ENCODE measurements at regions not wholly inside any gene's neighbourhood (a gene's known extent, or its start where the extent isn't known, plus 50 kb on each side); places are given as distances from the start of the nearest gene placed in this dataset.

GRCh38 chr4:11634283-11634682, 205.6 kb upstream of the HS3ST1 start:
- TF ChIP-seq CTCF (IDR thresholded peaks at IDR 0.05; ENCODE audit: low read depth, low read length) (no peak), EZH2phosphoT487 (IDR thresholded peaks at IDR 0.05; ENCODE audit: low read depth) (no peak)
